ENCODE measurements at regions not wholly inside any gene's neighbourhood (a gene's known extent, or its start where the extent isn't known, plus 50 kb on each side); places are given as distances from the start of the nearest gene placed in this dataset.
"Not testable (repeated sequence)": the region's sequence is repeated elsewhere in the genome, so short reads cannot be mapped to it uniquely, and the experiment has no call there.

DNA sequence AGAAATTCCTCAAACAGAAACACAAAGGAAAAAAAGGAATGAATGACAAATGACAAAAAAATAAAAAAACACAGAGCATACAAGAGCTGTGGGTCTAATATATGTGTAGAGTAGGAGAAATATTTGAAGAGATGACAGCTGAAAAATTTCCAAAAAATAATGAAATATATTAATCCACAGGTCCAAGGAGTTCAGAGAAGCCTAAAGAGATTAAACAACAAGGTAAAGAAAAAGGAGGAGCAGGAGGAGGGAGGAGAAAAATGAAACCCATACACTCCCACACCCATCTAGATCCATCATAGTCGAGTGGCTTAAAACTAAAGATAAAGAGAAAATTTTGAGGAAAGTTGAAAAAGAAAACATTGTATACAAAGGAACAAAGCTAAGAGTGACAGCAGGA, 182.4 kb upstream of the MAP3K1 start:
- ChIA-PET POLR2A (no interaction called here), CTCF (interaction anchor here (1.1 to 1.6 kb wide), 3 partner anchors 10 to 34 kb away, joined by 3 to 4 read pairs (median 4); no protein-coding TSS in a partner anchor)
- DNase-seq (ENCODE audit: extremely low spot score) = no peak
- no peak for TF ChIP-seq CTCF (IDR thresholded peaks at IDR 0.05; ENCODE audit: control extremely low read depth, extremely low read depth, low read depth, missing control alignments)

DNA sequence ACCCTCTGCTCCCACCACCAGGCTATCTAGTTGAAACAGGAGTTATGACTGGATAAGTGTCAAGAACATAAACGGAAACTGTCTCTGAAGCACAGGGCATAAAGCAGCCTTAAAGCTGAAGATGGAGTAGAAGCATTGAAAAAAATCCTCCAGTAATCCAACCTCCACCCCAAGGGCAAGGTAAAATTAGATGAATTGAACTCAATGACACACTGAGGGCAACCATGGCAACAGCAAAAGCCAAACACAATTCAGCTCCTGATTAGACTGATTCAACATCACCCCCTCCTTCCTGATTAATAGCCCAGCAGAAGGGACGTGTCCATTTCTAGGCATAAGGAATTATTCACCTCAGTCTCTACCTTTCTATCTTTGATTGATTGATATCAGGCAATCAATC, 183.2 kb upstream of the MAP3K1 start:
- no peak for TF ChIP-seq CTCF (IDR thresholded peaks at IDR 0.05; ENCODE audit: control extremely low read depth, extremely low read depth, low read depth, missing control alignments)
- no peak for DNase-seq (ENCODE audit: extremely low spot score)
- ChIA-PET CTCF (interaction anchor here (1.6 kb wide), 1 partner anchor 34 kb away, joined by 4 read pairs; no protein-coding TSS in a partner anchor), POLR2A (no interaction called here)

GRCh38 chr5:56631719-56632118, 183.6 kb upstream of the MAP3K1 start:
- POLR2A ChIA-PET = no interaction called here
- TF ChIP-seq CTCF (IDR thresholded peaks at IDR 0.05; ENCODE audit: control extremely low read depth, extremely low read depth, low read depth, missing control alignments) = no peak
- DNase-seq (ENCODE audit: extremely low spot score) = no peak
- CTCF ChIA-PET = no interaction called here

DNA sequence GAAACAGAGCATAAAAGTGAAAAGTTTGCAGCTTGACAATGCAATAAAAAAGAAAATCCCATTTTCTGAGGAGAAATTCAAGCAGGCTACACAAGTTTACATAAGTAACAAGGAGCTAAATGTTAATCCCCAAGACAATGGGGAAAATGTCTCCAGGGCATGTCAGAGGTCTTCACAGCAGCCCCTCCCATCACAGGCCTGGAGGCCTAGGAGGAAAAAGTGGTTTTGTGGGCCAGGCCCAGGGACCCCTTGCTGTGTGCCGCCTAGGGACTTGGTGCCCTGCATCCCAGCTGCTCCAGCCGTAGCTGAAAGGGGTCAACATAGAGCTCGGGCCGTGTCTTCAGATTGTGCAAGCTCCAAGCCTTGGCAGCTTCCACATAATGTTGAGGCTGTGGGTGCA, 186.7 kb upstream of the MAP3K1 start:
- DNase-seq (ENCODE audit: extremely low spot score); POLR2A ChIA-PET; CTCF ChIA-PET: not testable (repeated sequence)

DNA sequence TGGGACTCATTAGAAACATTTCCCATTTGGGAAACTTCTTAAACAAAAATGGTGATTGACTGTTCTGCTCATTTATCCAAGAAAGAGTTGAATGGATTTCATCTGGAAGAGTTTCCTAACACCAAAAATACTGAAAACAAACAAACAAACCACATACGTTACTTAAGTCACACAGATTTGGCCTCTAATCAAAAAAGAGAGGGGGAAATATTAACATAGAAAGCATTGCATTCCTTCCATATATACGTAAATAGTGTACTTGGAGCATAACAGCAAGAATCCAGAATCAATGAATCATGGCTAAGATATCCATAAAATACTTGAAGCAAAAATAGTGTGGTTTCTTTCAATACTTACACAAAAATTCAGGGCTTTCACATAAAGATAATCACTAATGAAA, 189.8 kb upstream of the MAP3K1 start:
- ChIA-PET CTCF (no interaction called here), POLR2A (no interaction called here)
- no peak for TF ChIP-seq CTCF (IDR thresholded peaks at IDR 0.05; ENCODE audit: control extremely low read depth, extremely low read depth, low read depth, missing control alignments)
- no peak for DNase-seq (ENCODE audit: extremely low spot score)

DNA sequence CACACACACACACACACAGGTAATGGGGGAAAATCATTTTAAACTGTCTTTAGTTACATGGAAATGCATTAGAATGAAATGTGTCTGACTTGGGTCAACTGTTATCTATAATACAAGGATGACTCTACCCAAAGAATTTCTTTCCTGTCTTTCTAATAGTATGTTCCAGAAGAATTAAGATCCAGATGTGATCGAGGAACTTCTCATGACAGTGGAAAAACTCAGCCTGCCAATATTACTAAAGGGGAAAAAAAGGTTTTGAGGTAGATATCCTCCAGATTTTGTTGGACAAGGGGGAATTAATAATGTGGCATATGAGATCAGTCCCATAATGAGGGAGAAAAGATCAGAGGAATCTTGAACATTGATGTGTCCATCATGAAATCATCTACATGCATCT, 190.6 kb upstream of the MAP3K1 start:
- POLR2A ChIA-PET = no interaction called here
- no peak for DNase-seq (ENCODE audit: extremely low spot score)
- CTCF ChIA-PET = no interaction called here
- no peak for TF ChIP-seq CTCF (IDR thresholded peaks at IDR 0.05; ENCODE audit: control extremely low read depth, extremely low read depth, low read depth, missing control alignments)

DNA sequence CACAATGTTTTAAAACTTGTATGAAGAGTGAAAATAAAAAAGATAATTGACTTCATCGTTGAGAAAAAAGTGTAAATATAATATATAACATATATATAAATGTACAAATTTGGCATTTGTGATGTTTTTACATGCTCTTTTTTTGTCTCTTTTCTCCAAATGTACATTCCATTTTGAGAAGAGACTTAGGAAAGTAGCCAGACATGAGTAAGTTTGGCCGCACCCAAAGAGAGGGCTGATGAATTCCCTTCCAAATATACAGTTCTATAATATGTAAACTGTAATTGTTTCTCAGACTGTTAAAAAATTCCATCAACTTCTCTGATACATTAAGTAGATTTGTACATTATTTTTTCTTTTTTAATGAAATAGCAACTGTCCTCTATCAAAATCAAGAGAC, 193.2 kb upstream of the MAP3K1 start:
- ChIA-PET CTCF (no interaction called here), POLR2A (no interaction called here)
- DNase-seq (ENCODE audit: extremely low spot score) = no peak
- no peak for TF ChIP-seq CTCF (IDR thresholded peaks at IDR 0.05; ENCODE audit: control extremely low read depth, extremely low read depth, low read depth, missing control alignments)

Data from GM10248 (cell line).